Thyroid gland (tissue), 4 donors: ENCODE measurements at regions not wholly inside any gene's neighbourhood (a gene's known extent, or its start where the extent isn't known, plus 50 kb on each side); places are given as distances from the start of the nearest gene placed in this dataset.

Experiments
- CTCF ChIP-seq, 6 experiments: fragments of 200-600 bp in 3 of 6; fragments of 450-650 bp in 3 of 6; sonication (generic) in 3 of 6; IDR thresholded peaks; one replicate each; pipeline ENCODE4 v1.5.1; 2016 to 2019; ENCODE audit warnings: antibody characterized with exemption in 6 of 6, mild to moderate bottlenecking in 2 of 6, inconsistent platforms in 1 of 6, moderate library complexity in 1 of 6
- POLR2A ChIP-seq, 2 donors: fragments of 450-650 bp; IDR thresholded peaks; one replicate each; pipeline ENCODE4 v1.6.1; 2017; ENCODE audit warnings: antibody characterized with exemption in 2 of 2, mild to moderate bottlenecking in 2 of 2, moderate library complexity in 1 of 2

GRCh38 chr18:1019191-1019590 is 114.5 kb downstream of the ADCYAP1 start:
- TF ChIP-seq POLR2A (IDR thresholded peaks at IDR 0.05) (no peak), CTCF (IDR thresholded peaks at IDR 0.05) (no peak)
